Peyer's patch (tissue), 4 donors: ENCODE measurements at regions not wholly inside any gene's neighbourhood (a gene's known extent, or its start where the extent isn't known, plus 50 kb on each side); places are given as distances from the start of the nearest gene placed in this dataset.

Experiments used
- CTCF ChIP-seq, 6 experiments: fragments of 450-650 bp in 4 of 6; fragments of 200-600 bp in 2 of 6; sonication (generic) in 1 of 6; IDR thresholded peaks; one replicate each; pipeline ENCODE4 v1.5.1; 2017 to 2019; ENCODE audit warnings: antibody characterized with exemption in 6 of 6, mild to moderate bottlenecking in 3 of 6, moderate library complexity in 1 of 6
- POLR2A ChIP-seq, 2 donors: fragments of 450-650 bp; IDR thresholded peaks; one replicate each; pipeline ENCODE4 v1.5.1; 2017; ENCODE audit warnings: antibody characterized with exemption in 2 of 2, mild to moderate bottlenecking in 2 of 2, moderate library complexity in 2 of 2

GRCh38 chr4:159018062-159018629 lies 84.7 kb upstream of the RAPGEF2 start:
- TF ChIP-seq CTCF (IDR thresholded peaks at IDR 0.05) (no peak), POLR2A (IDR thresholded peaks at IDR 0.05) (no peak)
